DOHH2 (cell line): ENCODE measurements at regions not wholly inside any gene's neighbourhood (a gene's known extent, or its start where the extent isn't known, plus 50 kb on each side); places are given as distances from the start of the nearest gene placed in this dataset.

Source experiments
- H3F3A ChIP-seq: fragments of 200-600 bp; sonication (generic), shearing (Covaris generic); 2 replicates; pipeline ENCODE4 v1.6.0; 2016; ENCODE audit warnings: antibody characterized with exemption, mild to moderate bottlenecking; ENCODE audit not compliant: control insufficient read depth, insufficient read depth
- H3K27ac ChIP-seq: fragments of 200-600 bp; sonication (generic); 2 replicates; pipeline ENCODE4 v1.5.1; 2014; ENCODE audit warnings: low read depth, mild to moderate bottlenecking, low read length, moderate library complexity
- H3K27me3 ChIP-seq: fragments of 200-600 bp; sonication (generic); 2 replicates; pipeline ENCODE4 v1.6.1; 2014; ENCODE audit warnings: mild to moderate bottlenecking, low read length, mixed read lengths; ENCODE audit not compliant: control insufficient read depth
- H3K36me3 ChIP-seq: fragments of 200-600 bp; sonication (generic); 2 replicates; pipeline ENCODE4 v1.6.1; 2014; ENCODE audit warnings: mild to moderate bottlenecking, low read length, moderate library complexity, mixed read lengths; ENCODE audit not compliant: control insufficient read depth
- H3K4me1 ChIP-seq: fragments of 200-600 bp; sonication (generic); 2 replicates; pipeline ENCODE4 v1.6.1; 2014; ENCODE audit warnings: mild to moderate bottlenecking, low read length, mixed read lengths; ENCODE audit not compliant: control insufficient read depth
- H3K4me2 ChIP-seq: fragments of 200-600 bp; sonication (generic); 2 replicates; pipeline ENCODE4 v1.6.0; 2014; ENCODE audit warnings: mild to moderate bottlenecking, low read length, moderate library complexity
- H3K4me3 ChIP-seq: fragments of 200-600 bp; sonication (generic); 2 replicates; pipeline ENCODE4 v1.5.1; 2014; ENCODE audit warnings: mild to moderate bottlenecking, low read length, mixed read lengths
- H3K79me2 ChIP-seq: fragments of 200-600 bp; sonication (generic); 2 replicates; pipeline ENCODE4 v1.6.1; 2014; ENCODE audit warnings: mild to moderate bottlenecking, low read length, mixed read lengths; ENCODE audit not compliant: control insufficient read depth
- H3K9me2 ChIP-seq: fragments of 200-600 bp; sonication (generic); replicated peaks from 2 replicates; pipeline ENCODE4 v1.6.1; 2014; ENCODE audit warnings: mild to moderate bottlenecking, low read length, mixed read lengths; ENCODE audit not compliant: control insufficient read depth
- H3K9me3 ChIP-seq: fragments of 200-600 bp; sonication (generic); 2 replicates; pipeline ENCODE4 v1.6.1; 2014; ENCODE audit warnings: antibody characterized with exemption, low read length, mixed read lengths; ENCODE audit not compliant: control insufficient read depth, insufficient read depth
- H4K20me1 ChIP-seq: fragments of 200-600 bp; sonication (generic); 2 replicates; pipeline ENCODE4 v1.6.0; 2014; ENCODE audit warnings: low read depth, mild to moderate bottlenecking, antibody characterized with exemption, low read length, moderate library complexity; ENCODE audit not compliant: control insufficient read depth, insufficient read depth
- CTCF ChIP-seq: fragments of 200-600 bp; sonication (generic); IDR thresholded peaks from one replicate; pipeline ENCODE4 v1.5.1; 2014; ENCODE audit warnings: antibody characterized with exemption, mild to moderate bottlenecking, low read depth, low read length; ENCODE audit not compliant: poor library complexity, severe bottlenecking
- EZH2phosphoT487 ChIP-seq: fragments of 200-600 bp; sonication (generic); IDR thresholded peaks from 2 replicates; pipeline ENCODE4 v1.6.1; 2017; ENCODE audit warnings: borderline replicate concordance, mild to moderate bottlenecking, antibody characterized with exemption, low read length, moderate library complexity, mixed read lengths

- H3K9me3 ChIP-seq: no peaks in the 10 kb centered on the region; the same call in none of the 2 replicates
- TF ChIP-seq EZH2phosphoT487 (no peak), CTCF (no peak)
These were observed 533.2 kb downstream of the ARAP2 start for GRCh38 chr4:35711127-35711526.

GRCh38 chr4:35723973-35724372, 520.3 kb downstream of the ARAP2 start:
- no peaks in the 10 kb centered on the region for H3K4me1 ChIP-seq
- no peak overlapping the region for H3K27ac ChIP-seq
- no peak overlapping the region for H3K4me2 ChIP-seq
- no peaks in the 10 kb centered on the region for H3K36me3 ChIP-seq
- H3F3A ChIP-seq: no peaks in the 10 kb centered on the region
- no peak overlapping the region for H3K4me3 ChIP-seq
- TF ChIP-seq CTCF (no peak), EZH2phosphoT487 (no peak)
- H3K9me2 ChIP-seq: no peaks in the 10 kb centered on the region
- no peaks in the 10 kb centered on the region for H3K27me3 ChIP-seq
- no peaks in the 10 kb centered on the region for H3K9me3 ChIP-seq
- no peaks in the 10 kb centered on the region for H4K20me1 ChIP-seq
- H3K79me2 ChIP-seq: no peaks in the 10 kb centered on the region

More at GRCh38 chr4:35711127-35711526, 533.2 kb downstream of the ARAP2 start:
- Histone ChIP-seq H4K20me1 (no peaks in the 10 kb centered on the region), H3K4me2 (no peak overlapping the region), H3K36me3 (no peaks in the 10 kb centered on the region), H3K4me3 (no peak overlapping the region), H3K79me2 (no peaks in the 10 kb centered on the region), H3K4me1 (no peaks in the 10 kb centered on the region), H3K27me3 (no peaks in the 10 kb centered on the region), H3K9me2 (no peaks in the 10 kb centered on the region), H3F3A (no peaks in the 10 kb centered on the region), H3K27ac (no peak overlapping the region)

GRCh38 chr4:35725131-35725530, 519.2 kb downstream of the ARAP2 start:
- H3K4me1 ChIP-seq: no peaks in the 10 kb centered on the region
- H3F3A ChIP-seq: no peaks in the 10 kb centered on the region
- H3K9me3 ChIP-seq: no peaks in the 10 kb centered on the region
- no peaks in the 10 kb centered on the region for H4K20me1 ChIP-seq
- no peaks in the 10 kb centered on the region for H3K79me2 ChIP-seq
- no peaks in the 10 kb centered on the region for H3K27me3 ChIP-seq
- no peaks in the 10 kb centered on the region for H3K9me2 ChIP-seq
- H3K36me3 ChIP-seq: no peaks in the 10 kb centered on the region
- TF ChIP-seq CTCF: no peak
- no peak for TF ChIP-seq EZH2phosphoT487
- no peak overlapping the region for H3K27ac ChIP-seq
- H3K4me2 ChIP-seq: no peak overlapping the region
- H3K4me3 ChIP-seq: no peak overlapping the region

GRCh38 chr4:35730414-35730813, 513.9 kb downstream of the ARAP2 start:
- Histone ChIP-seq H3K27me3 (no peaks in the 10 kb centered on the region), H3K36me3 (no peaks in the 10 kb centered on the region), H3K27ac (no peak overlapping the region), H3F3A (no peaks in the 10 kb centered on the region), H3K79me2 (no peaks in the 10 kb centered on the region), H3K4me3 (no peak overlapping the region), H3K9me3 (no peaks in the 10 kb centered on the region), H3K4me2 (no peak overlapping the region), H4K20me1 (no peaks in the 10 kb centered on the region), H3K4me1 (no peaks in the 10 kb centered on the region), H3K9me2 (no peaks in the 10 kb centered on the region)
- TF ChIP-seq EZH2phosphoT487: no peak
